NCI-H187 treated with DMSO at 0.1 percent for 48 hours (cell line): ENCODE measurements at regions not wholly inside any gene's neighbourhood (a gene's known extent, or its start where the extent isn't known, plus 50 kb on each side); places are given as distances from the start of the nearest gene placed in this dataset.

ENCODE experiments used
- DNase-seq: peaks from one replicate; lab custom pipeline; 2025; lab: John Stamatoyannopoulos, UW

DNA sequence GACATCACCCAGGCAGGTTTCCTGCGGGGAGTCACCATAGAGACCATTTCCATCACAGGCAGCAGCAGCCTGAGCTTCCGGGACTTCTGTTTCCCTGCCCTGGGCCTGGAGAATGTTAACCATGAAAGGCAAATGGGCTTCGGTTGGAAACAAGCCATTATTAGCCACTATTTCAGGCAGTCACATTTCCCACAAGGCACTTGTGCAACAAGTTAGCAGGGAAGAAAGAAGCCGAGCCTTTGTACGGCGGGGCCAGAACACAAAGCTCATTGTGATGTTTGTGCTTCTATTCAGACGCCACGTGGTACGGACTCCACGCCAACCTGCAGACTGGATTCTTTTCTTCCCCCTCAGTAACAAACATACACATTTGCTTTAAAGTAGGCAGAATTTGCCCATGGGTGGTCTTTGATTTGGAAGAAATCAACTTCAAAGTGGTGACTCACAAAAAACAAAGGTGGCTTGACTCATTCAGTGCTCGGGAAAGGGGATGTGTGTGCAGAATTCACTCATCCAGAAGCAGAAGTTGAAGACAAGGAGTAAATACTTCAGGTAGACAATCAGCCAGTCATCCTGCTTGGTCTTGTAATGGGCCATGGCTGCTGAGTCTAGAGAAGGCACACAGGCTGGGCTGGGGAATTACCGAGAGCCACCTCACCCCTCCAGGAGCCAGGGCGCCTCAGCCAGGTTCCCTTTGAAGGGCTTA is 154.2 kb upstream of the PRMT8 start:
- no peak for DNase-seq

DNA sequence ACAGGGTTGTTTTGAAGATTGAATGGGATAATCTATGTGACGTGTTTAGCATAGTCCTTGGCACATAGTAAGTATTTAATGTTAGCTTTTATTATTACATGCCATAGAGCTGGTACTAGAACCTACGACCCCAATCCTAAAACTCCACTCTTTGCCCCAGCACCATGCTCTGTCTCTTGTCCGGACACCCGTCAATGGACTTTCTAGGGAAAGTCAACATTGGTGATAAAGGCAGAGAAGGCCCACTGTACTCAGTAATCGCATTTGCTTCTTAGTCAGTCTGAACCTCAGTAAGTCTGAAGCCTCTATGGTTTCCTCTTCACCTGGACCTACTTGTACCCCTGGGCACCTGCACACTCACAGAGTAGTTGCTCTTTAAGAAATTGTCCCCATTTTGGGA is 153.1 kb upstream of the PRMT8 start:
- no peak for DNase-seq

DNA sequence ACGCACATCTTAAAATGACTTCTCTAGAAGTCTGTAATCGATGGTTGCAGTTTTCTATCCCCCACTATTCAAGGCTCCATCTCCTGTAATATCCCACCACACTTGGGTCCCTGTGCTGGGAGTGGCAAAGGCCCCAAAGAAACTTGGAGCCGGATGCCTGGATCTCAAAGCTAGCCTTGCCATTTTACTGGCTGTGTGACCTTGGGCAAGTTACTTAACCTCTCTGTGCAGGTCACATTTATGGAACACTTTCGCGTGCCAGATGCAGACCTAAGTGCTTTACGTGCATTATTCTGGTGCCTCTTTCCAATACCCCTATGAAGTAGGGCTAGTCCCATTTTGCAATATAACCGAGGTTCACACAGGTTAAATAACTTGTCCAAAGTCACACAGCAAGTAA is 151.8 kb upstream of the PRMT8 start:
- no peak for DNase-seq

DNA sequence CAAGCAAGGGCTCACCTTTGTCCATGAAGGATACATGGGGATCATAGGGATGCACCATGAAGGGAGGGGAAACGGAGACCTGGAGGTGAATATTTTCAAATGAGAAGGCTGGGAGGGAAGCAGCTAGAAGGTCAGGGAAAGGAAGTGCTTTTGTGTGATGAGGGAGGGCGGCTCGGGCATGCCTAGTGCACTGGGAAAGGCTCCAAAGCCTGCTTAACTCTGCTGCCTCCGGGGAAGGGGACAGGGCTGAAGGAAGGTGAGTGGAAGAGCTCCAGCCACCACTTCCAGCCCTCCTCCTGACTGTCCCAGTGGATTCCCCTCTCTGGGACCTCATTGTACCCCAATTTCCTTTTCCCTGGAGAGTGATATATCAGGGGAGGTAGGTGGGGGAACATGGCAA is 149.4 kb upstream of the PRMT8 start:
- DNase-seq = no peak

DNA sequence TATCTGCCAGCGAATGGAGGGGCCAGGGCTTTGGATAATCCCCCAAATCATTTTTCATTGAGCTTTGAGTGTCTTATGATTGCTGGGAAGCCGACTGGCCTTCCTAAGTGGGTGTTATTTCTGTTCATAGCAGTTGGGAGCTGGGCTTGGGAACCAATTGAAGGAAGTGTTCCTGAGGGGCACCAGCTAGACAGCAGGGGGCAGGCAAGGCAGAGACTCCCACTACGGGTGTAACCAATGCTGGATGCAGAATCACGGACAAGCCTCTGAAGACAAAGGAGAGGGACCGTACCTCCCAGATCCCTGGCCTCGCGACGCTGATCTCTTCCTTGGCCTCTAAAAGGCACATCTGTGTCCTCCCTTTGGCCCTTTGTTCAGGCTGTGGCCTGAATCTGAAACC is 149.0 kb upstream of the PRMT8 start:
- no peak for DNase-seq

DNA sequence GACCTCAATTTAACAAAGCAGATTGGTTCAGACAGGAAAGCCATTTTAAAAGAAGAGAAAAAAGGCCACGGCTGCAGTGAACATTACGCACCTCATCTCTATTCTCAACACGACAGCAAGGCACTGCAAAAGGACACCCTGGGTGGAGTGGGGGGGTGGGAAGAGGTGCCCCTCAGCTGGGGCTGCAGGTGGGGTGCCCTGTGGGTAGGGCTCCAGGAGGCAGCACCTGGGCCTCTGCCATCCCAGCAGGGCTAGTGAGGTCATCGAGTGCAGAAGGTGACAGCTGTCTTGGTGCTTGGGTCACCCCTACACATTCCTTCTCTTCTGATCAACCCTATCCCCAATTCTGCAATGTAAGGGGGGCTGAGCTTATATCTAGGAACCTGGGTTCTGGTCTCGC is 142.9 kb upstream of the PRMT8 start:
- DNase-seq = no peak

DNA sequence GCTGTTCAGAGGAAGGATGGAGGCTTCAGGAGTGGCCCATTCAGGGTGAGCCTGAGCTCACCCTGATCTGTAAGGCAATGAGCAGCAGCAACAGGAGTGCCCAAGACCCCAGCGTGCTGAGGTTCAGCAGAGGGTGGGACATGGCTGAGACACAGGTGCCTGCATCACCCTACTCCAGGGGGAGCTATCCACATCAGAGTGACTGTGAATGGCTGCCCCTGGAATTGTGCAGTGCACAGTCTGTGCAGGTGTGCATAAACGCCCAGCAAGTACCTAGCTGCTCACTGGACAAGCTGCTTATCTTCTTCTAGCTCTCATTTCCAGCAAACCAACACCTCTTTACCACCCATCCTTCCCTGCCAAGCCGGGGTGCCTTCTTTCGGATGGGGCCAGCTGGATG is 140.6 kb upstream of the PRMT8 start:
- no peak for DNase-seq

DNA sequence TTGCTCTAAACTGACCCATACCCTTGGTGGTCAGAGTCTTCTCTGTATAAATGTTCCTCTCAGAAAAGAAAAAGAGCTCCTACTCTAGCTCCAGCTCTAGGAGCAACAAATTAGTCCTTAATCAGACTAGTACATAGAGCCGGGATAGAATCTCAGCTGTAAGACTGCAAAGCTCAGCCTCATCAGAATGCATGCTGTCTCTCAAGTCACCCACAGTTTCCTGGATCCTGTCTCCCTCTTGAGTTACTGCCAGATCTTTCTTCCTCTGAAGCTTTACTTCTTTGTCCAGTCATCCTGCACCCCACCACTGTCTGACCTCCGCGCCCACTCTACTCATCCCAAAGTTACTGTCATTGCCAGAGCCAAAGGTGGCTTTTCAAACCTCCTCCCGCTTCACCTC is 139.3 kb upstream of the PRMT8 start:
- DNase-seq = no peak

DNA sequence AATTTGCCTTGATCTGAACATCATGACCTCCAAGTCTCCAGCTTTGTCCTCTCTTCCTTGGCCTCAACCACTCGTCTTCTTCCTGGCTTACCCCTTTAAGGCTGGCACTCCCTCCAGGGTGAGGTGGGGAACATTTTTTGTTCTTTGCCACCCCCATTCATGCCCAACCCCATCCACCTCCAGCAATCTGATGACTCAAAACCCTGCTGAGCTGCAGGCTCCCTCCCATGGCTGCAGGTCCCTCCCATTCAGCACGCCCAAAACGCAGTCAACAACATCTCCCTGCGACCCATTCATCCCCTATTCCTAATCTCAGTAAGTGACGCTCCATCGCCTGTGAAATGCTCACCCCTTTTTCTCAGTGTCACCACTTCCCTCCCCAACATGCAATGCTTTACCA is 138.8 kb upstream of the PRMT8 start:
- no peak for DNase-seq

DNA sequence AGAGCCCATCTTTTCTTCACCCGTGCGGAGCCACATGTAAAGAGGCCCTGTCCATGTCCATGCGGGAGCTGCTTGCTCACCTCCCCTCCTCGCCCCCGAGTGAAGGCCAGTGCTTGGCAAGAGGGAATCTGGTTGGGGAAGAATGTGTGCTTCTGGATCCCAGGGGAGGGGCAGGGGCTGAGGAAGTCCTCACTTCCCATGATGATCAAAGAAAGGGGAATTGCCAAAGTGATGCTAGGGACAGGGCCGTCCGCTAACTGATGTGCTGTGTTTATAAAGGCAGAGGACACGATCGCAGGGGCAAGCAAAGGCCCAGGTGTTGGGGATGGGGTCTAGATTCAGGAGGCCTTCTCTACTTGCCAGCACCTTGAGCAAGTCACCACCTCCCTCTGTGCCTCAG is 137.4 kb upstream of the PRMT8 start:
- DNase-seq = no peak

DNA sequence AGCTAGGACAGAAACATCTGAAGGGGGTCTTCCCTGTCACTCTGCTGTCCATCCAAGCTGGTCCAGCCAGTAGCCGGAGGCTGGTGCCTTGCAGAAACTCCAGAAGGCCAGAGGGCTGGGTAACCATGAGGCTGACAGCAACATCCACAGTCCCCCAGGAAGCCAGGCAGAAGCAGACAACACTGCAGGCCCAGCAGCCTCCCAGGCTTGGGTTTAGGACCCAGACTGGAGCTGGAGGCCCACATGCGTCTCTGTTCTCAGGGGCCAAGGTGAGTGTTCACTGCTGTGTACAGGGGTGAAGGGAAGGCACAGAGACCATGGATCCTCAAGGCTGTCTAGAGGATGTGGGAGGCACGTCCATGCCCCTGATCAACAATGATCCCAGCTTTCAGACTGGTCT is 136.4 kb upstream of the PRMT8 start:
- no peak for DNase-seq

DNA sequence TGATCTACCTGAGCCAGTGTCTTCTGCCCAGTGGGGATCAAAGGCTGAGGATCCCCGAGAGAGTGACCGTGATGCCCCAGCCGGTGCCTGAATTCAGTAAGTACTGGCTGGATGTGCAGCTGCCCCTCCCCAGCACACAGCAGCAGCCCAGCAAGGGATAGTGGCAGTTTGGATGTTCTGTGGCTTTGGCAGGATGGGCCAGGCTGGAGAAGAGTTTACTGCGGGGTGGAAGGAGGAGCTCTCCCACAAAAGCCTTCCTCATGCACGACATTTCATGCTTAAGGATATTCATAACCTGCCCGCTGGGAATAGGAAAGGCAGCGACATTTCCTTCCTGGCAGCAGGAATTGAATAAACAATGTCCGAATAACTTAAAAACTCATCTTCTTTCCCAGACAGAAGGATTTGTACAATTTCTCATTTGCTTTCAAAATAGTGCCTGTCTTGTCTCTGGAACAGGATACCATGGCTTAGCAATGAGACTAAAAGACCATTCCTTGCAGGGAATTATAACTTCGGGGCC is 135.6 kb upstream of the PRMT8 start:
- DNase-seq = no peak

DNA sequence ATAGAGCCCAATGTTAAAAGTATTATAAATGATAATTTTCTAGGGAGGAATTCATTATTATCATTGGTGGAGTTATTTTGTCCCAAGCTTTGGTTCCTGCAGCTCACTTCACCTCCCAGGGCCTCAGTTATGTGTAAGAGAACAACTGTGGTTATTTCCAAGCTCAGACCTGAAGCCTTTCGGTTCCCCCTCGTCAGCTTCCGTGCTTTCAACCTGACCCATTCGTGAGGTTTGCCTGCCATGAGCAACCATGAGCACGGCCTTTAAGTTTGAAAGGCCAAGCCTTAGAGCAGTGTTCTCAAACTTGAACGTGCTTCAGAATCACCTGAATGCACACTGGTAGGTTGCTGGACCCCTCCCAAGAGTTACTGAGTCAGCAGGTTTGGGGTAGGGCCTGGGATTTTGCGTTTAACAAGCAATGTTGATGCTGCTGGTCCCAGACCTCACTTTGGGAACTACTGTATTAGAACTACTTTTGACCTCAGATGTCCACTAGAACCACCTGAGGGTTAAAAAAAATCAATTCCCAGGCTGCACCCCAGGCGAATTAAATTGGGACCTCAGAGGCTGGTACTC is 133.0 kb upstream of the PRMT8 start:
- DNase-seq = no peak

DNA sequence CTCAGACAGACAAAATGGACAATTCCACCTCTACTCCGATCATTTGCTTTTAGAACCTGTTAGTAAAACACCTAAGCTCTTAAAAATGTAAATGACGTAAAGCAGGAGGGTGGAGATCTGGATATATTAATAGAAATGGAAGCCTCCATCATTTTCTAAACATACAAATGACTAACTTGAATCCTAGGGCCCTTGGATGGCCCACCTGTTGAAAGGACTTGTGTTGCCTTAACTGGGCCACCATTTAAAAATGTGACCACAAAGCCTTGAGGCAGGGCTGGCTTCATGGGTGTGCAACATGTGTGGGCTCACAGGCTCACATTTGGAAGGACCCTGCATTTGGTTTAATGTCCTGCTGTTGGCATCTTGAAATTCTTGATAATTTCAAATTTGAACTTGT is 131.5 kb upstream of the PRMT8 start:
- no peak for DNase-seq

DNA sequence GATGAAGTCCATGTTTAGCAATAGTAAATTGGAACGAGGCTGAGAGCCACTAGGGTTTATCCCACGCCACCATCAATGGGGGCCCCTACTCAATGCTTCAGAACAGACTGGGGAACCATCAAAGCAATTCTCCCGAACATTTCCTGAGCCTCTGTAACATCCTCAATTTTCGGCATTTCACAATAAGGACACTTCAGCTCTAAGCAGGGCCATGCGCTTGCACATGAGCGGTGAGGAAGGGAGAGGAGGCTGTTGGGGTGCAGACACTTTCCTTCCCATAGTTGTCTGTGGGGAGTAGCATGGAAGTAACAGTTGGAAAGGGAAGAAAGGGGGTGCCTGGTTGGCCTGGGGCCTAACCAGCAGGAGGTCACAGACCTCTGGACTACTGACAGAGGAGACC is 129.9 kb upstream of the PRMT8 start:
- no peak for DNase-seq

DNA sequence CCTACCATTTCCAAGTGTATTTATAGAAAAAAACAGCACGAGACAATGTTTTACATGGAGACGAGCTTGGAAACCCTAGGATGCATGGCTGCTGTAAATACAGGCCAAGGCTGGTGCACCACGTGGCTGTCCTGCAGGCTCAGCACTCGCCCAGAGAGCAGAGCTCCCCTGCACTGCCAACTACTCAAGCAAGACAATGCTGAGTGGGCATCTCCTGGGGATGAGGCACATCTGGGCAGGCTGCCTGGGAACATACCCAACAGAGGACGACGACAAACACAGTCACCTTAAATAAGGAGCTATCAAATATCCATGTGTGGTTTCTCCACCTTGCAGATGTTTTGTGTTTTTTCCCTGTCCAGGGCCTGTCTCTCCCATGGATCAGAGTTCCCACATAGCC is 128.3 kb upstream of the PRMT8 start:
- DNase-seq = peak; percentile 51

DNA sequence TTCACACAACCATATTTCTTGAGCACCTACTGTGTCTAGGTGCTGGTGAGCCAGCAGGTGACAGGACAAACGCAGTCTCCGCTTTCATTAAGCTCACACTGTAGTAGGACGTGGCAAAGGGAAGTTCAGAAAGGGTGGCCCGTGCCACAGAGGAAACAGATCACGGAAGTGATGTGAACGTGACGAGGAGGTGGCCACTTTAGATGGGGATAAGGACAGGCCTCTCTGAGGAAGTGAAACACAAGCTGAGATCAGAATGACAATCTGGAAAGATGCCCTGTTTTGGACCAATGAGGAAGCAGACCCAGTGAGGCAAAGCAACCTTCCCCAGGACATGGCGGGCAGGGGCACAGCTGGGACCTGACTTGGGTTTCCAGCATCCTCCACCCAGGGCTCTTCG is 127.4 kb upstream of the PRMT8 start:
- DNase-seq = no peak

DNA sequence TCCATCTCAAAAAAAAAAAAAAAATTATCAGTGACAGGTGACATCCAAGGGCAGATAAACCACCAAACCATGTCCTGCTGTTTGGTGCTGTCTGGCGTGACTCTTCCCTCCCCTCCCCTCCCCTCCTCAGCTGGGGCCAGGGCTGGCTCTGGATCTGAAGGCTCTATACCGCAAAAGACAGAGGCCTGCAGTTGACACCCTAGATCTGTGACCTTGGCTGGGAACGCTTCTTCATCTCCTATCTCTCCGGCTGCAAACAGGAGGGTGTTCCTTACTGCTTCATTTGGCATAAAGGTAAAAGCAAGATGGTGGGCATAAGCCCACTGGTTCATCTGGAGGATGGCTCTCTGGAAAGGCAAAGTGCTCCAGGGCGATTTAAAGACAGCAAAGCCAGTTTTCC is 126.8 kb upstream of the PRMT8 start:
- no peak for DNase-seq

DNA sequence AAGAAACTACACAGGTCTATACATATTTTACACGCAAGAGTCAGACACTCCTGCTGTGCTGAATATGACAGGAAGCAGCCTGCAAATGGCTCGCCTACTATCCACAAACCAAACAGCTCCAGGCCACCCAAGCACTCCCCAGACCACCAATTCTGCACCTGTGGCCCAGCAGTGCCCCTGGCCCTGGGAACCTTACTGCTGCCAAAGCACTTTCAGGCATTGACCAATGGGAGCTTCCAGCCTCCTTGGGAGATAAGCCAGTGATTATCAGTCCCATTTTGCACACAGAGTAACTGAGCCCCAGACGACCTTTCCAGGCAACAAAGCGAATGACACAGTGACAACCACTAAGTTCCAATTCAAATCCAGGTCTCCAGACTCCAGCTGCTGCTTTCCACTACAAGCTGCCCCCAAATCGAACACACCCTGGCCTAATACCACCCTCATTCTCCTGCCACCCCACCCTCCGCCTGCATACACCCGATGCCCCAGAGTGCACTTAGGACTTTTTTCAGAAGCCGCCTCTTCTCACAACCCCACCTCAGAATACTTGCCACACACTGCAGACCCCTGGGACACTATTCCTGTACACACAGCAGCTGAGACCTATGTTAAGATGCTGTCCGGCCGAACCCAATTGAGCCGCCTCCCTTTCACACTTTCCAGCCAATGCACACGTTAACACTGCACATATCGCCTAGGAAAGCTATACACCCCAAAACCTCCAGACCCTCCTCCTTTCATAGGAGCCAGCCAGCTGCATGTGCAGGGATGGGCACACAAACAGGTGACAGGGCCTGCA is 126.1 kb upstream of the PRMT8 start:
- no peak for DNase-seq

DNA sequence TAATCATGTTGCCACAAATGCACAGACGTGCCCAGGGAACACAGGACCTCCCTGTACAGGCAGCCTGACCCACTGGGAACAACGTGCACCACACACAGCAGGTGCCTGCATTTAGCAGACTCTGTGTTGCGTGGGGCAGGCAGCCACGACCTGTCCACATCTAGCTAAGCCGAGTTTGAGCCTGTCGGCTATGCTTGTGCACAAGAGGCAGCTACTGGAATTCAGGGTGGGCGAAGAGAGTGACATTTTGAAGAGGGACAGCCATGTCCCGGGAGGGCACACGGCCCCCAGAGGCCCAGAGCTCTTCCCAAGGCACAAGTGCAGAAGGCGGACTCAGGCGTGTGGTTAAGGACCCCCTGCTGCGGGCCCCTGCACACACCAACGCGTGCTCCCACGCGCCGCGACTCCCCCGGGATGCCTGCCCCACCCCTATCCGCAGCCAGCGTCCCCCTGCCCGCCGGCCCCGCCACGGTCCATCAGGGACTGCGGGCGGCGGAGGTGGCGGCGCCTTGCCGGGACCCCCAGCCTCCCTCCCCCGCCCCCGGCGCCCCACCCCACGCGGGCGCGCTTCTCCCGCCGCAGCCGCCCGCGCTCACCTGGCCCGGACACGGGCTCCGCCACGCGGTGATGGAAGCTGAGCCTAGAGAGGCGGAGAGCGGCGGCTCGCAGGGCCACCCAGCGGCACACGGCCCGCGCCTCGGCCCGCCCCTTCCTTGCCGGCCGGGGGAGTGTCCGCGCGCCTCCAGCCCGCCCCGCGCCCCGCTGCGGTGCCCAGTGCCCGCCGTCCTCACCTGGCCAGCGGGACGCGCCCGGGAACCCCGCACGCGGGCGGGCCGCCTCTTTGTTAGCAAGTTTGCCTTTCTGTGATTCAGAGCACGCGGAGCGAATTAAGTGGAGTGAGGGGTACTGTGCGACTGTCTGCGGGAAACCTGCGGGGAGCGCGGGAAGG is 125.3 kb upstream of the PRMT8 start:
- DNase-seq = no peak

DNA sequence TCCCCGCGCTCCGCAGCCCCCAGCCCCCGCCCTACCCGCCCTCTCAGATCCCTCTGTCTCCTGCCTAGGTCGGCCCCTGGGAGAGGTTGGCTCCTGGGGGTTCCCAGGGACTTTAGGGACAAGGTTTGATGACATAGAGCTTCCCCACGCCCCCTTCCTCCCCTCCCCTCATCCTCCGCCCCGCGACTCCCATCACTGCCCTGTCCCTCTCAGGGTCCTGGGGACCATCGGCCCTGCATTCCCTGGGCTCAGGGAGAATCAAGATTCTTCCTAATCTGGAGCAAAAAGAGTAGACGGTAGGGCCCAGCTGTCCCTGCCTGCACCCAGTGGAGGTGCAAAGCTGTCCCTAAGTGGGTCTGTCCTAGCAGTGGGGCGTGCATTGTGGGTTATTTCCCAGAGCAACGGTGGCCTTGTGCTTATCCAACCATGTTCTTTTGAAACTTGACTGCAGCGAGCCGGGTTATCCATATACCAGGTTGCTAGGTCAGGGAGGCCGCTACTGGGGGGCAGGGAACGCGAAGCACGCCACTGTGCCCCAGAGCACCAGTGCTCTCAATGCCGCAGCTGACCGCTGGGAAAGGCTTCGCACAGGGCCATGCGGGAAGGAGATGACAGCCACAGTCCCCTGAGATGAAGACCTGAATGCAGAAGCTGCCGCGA is 124.4 kb upstream of the PRMT8 start:
- no peak for DNase-seq
